IMR-90 (cell line): ENCODE measurements at regions not wholly inside any gene's neighbourhood (a gene's known extent, or its start where the extent isn't known, plus 50 kb on each side); places are given as distances from the start of the nearest gene placed in this dataset.

Source experiments
- ATAC-seq: fragments of 200-7000 bp; cut with Tn5 transposase; 2 replicates; pipeline ENCODE4 v1.9.1; 2020; ENCODE audit warnings: low read depth, mild to moderate bottlenecking, moderate library complexity
- BruUV-seq: library from RNA; stranded (reverse); fragments of 400-500 nt; replicated peaks from 2 replicates; lab custom pipeline; 2021; lab: Mats Ljungman, UMichigan
- CTCF ChIA-PET: fragments of 300-600 bp; formaldehyde crosslinking; extraction: SDS; loops from one replicate; lab custom pipeline; 2021; ENCODE audit warnings: antibody characterized with exemption; lab: Yijun Ruan, JAX
- POLR2A ChIA-PET: fragments of 300-600 bp; sonication (Branson Sonifier 250); formaldehyde crosslinking; loops from one replicate; lab custom pipeline; 2022; ENCODE audit warnings: antibody characterized with exemption; ENCODE audit not compliant: unreplicated experiment; lab: Charles Lee
- DNase-seq: peaks from one replicate; pipeline ENCODE4 v3.0.0; 2013
- H2AFZ ChIP-seq: replicated peaks from 2 replicates; pipeline ENCODE3; 2013; ENCODE audit warnings: low read length, mild to moderate bottlenecking; ENCODE audit not compliant: poor library complexity
- H2AK5ac ChIP-seq: 2 replicates; pipeline ENCODE4 v1.6.1; 2013; ENCODE audit warnings: low read depth, low read length, inconsistent platforms
- H2AK9ac ChIP-seq: replicated peaks from 2 replicates; pipeline ENCODE3; 2013; ENCODE audit warnings: mild to moderate bottlenecking, low read depth, low read length, moderate library complexity; ENCODE audit not compliant: poor library complexity
- H2BK120ac ChIP-seq: 2 replicates; pipeline ENCODE4 v1.6.1; 2013; ENCODE audit warnings: low read depth, low read length, inconsistent platforms
- H2BK15ac ChIP-seq: 3 replicates; pipeline ENCODE4 v1.6.1; 2013; ENCODE audit warnings: low read depth, low read length, inconsistent platforms
- H2BK20ac ChIP-seq: 2 replicates; pipeline ENCODE4 v1.6.1; 2013; ENCODE audit warnings: low read depth, mild to moderate bottlenecking, inconsistent platforms, low read length, moderate library complexity
- H2BK5ac ChIP-seq: 2 replicates; pipeline ENCODE4 v1.6.1; 2013; ENCODE audit warnings: mild to moderate bottlenecking, low read depth, low read length, inconsistent platforms; ENCODE audit not compliant: poor library complexity, severe bottlenecking
- H3K14ac ChIP-seq: replicated peaks from 2 replicates; pipeline ENCODE4 v1.6.1; 2013; ENCODE audit warnings: low read depth, low read length, inconsistent platforms
- H3K18ac ChIP-seq: 2 replicates; pipeline ENCODE4 v1.6.1; 2013; ENCODE audit warnings: low read depth, low read length, control low read depth
- H3K23ac ChIP-seq: 2 replicates; pipeline ENCODE4 v1.6.1; 2013; ENCODE audit warnings: low read depth, low read length, inconsistent platforms
- H3K27ac ChIP-seq: 2 replicates; pipeline ENCODE4 v1.5.1; 2013; ENCODE audit warnings: mild to moderate bottlenecking, control low read depth, low read length; ENCODE audit not compliant: insufficient read depth
- H3K27me3 ChIP-seq: 2 replicates; pipeline ENCODE4 v1.6.1; 2013; ENCODE audit warnings: low read length; ENCODE audit not compliant: control insufficient read depth, insufficient read depth
- H3K36me3 ChIP-seq: 2 replicates; pipeline ENCODE4 v1.6.1; 2013; ENCODE audit warnings: low read length, mixed read lengths; ENCODE audit not compliant: control insufficient read depth, insufficient read depth
- H3K4ac ChIP-seq: 2 replicates; pipeline ENCODE4 v1.6.1; 2013; ENCODE audit warnings: low read depth, low read length, inconsistent platforms
- H3K4me1 ChIP-seq: 2 replicates; pipeline ENCODE4 v1.6.1; 2013; ENCODE audit warnings: low read length, mixed read lengths; ENCODE audit not compliant: control insufficient read depth, insufficient read depth
- H3K4me2 ChIP-seq: 2 replicates; pipeline ENCODE4 v1.6.1; 2013; ENCODE audit warnings: low read depth, mild to moderate bottlenecking, control low read depth, low read length, moderate library complexity
- H3K4me3 ChIP-seq: 2 replicates; pipeline ENCODE4 v1.5.1; 2013; ENCODE audit warnings: low read depth, mild to moderate bottlenecking, control low read depth, low read length, moderate library complexity; ENCODE audit not compliant: insufficient read depth
- H3K56ac ChIP-seq: 2 replicates; pipeline ENCODE4 v1.6.1; 2013; ENCODE audit warnings: low read length, inconsistent platforms; ENCODE audit not compliant: insufficient read depth; ENCODE audit errors: extremely low read depth
- H3K79me1 ChIP-seq, 2 experiments: 2 replicates each; pipeline ENCODE4 v1.6.1; 2013; ENCODE audit warnings: low read length in 2 of 2, inconsistent platforms in 1 of 2, low read depth in 1 of 2
- H3K9ac ChIP-seq: 2 replicates; pipeline ENCODE4 v1.6.1; 2013; ENCODE audit warnings: low read depth, low read length, control low read depth
- H3K9me1 ChIP-seq: 2 replicates; pipeline ENCODE4 v1.6.1; 2013; ENCODE audit warnings: low read length, inconsistent platforms; ENCODE audit not compliant: insufficient read depth
- H3K9me3 ChIP-seq: 2 replicates; pipeline ENCODE4 v1.6.1; 2013; ENCODE audit warnings: low read length; ENCODE audit not compliant: control insufficient read depth, insufficient read depth
- H4K20me1 ChIP-seq: 2 replicates; pipeline ENCODE4 v1.6.1; 2013; ENCODE audit warnings: low read length, inconsistent platforms; ENCODE audit not compliant: insufficient read depth
- H4K5ac ChIP-seq: 2 replicates; pipeline ENCODE4 v1.6.1; 2013; ENCODE audit warnings: mild to moderate bottlenecking, low read depth, low read length, control low read depth
- H4K8ac ChIP-seq, 2 experiments: 2 replicates each; pipeline ENCODE4 v1.6.1; 2013; ENCODE audit warnings: low read depth in 2 of 2, low read length in 2 of 2, control low read depth in 1 of 2, inconsistent platforms in 1 of 2
- H4K91ac ChIP-seq: 2 replicates; pipeline ENCODE4 v1.6.1; 2013; ENCODE audit warnings: low read depth, low read length, inconsistent platforms; ENCODE audit not compliant: insufficient read depth
- MAFK ChIP-seq: IDR thresholded peaks from 2 replicates; pipeline ENCODE4 v1.6.1; 2012; ENCODE audit warnings: low read depth, low read length, improper control_type of control experiment
- MXI1 ChIP-seq: IDR thresholded peaks from 2 replicates; pipeline ENCODE4 v1.6.1; 2012; ENCODE audit warnings: low read depth, mild to moderate bottlenecking, low read length, moderate library complexity, borderline replicate concordance
- NFE2L2 ChIP-seq: fragments of 150-350 bp; IDR thresholded peaks from 2 replicates; pipeline ENCODE4 v1.6.1; 2016; ENCODE audit warnings: low read depth, mild to moderate bottlenecking, low read length
- RCOR1 ChIP-seq: IDR thresholded peaks from 2 replicates; pipeline ENCODE4 v1.6.1; 2012; ENCODE audit warnings: mild to moderate bottlenecking, low read length, improper control_type of control experiment; ENCODE audit not compliant: insufficient replicate concordance
- SMC3 ChIP-seq: fragments of 150-350 bp; IDR thresholded peaks from 2 replicates; pipeline ENCODE4 v1.6.1; 2016; ENCODE audit warnings: low read depth, mild to moderate bottlenecking, antibody characterized with exemption, low read length, moderate library complexity
- WGBS, 2 experiments: methylation state at CpG; one replicate each; pipeline versions ENCODE4 v1.1.5 to v1.1.7; 2013; ENCODE audit warnings: missing lambda C conversion rate in 2 of 2; ENCODE audit not compliant: insufficient read length in 1 of 2; ENCODE audit errors: extremely low coverage in 2 of 2; 5-methylcytosine and 5-hydroxymethylcytosine counted together
- dilution Hi-C: fragments of 300-500 bp; cut with HindIII; formaldehyde crosslinking; loops from one replicate; pipeline ENCODE4 v1.14.3; 2018; ENCODE audit warnings: low sequenced_read_pairs; ENCODE audit not compliant: unreplicated experiment
- in situ Hi-C: fragments of 300-500 bp; cut with MboI; formaldehyde crosslinking; loops from 3 replicates; pipeline ENCODE4 v1.14.3; 2019; ENCODE audit warnings: low sequenced_read_pairs, inconsistent platforms, mixed read lengths
- intact Hi-C: fragments of 100-400 bp; cut with micrococcal nuclease; formaldehyde crosslinking; loops from 2 replicates; pipeline ENCODE4 v1.10.0; 2022
- TF ChIP-seq, protein P1 (sequence below): fragments of 150-350 bp; IDR thresholded peaks from 2 replicates; pipeline ENCODE4 v1.6.1; 2016; ENCODE audit warnings: low read depth, mild to moderate bottlenecking, low read length, moderate library complexity, borderline replicate concordance

DNA sequence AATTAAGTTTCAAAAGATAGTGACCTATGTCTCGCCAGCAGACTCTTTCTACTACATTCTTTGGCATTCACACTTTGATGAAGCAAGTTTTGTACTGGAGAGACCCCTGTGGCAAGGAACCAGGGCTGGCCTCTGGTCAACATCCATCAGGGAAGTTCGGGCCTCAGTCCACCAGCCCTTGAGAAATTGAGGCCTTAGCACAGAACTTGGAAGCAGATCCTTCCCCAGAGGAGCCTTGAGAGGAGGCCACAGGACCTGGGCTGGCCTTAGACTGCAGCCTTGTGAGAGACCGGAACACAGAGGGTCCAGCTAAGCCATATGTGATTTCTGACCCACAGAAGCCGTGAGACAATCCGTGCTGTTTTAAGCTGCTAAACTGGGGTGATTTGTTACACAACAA lies 317.9 kb downstream of the ZSWIM6 start:
- Histone ChIP-seq H3K27ac (no peak overlapping the region), H4K20me1 (no peaks in the 10 kb centered on the region), H2AK9ac (no peak overlapping the region), H3K18ac (no peak overlapping the region), H3K56ac (no peak overlapping the region), H3K9ac (no peak overlapping the region), H3K23ac (no peak overlapping the region), H2AFZ (no peak overlapping the region), H3K27me3 (peaks cover 25% of the 10 kb centered on the region), H3K9me3 (no peaks in the 10 kb centered on the region), H4K5ac (no peak overlapping the region), H3K79me1 (no peaks in the 10 kb centered on the region), H3K4ac (no peak overlapping the region), H3K4me1 (no peaks in the 10 kb centered on the region), H2BK5ac (no peak overlapping the region), H3K4me3 (no peak overlapping the region), H2BK120ac (no peak overlapping the region), H2BK15ac (no peak overlapping the region), H3K4me2 (no peak overlapping the region), H3K36me3 (no peaks in the 10 kb centered on the region), H2AK5ac (no peak overlapping the region), H3K14ac (no peak overlapping the region), H4K8ac (no peak overlapping the region), H2BK20ac (no peak overlapping the region), H4K91ac (no peak overlapping the region), H3K9me1 (no peaks in the 10 kb centered on the region)
- no peak for DNase-seq
- dilution Hi-C loops (no loop called here), in situ Hi-C loops (loop anchor here (25.0 kb wide), 1 partner anchor 688 kb away; no protein-coding TSS in a partner anchor), intact Hi-C loops (no loop called here)
- no TSS peak for BruUV-seq
- 73% methylated on average over 3 of the region's 5 CpGs; no CpG with 5 or more reads in 1 of the 2 experiments for WGBS, 2 experiments
- ChIA-PET POLR2A (no interaction called here), CTCF (interaction anchor here (0.6 kb wide), 1 partner anchor 9 kb away, joined by 3 read pairs; no protein-coding TSS in a partner anchor)
- TF ChIP-seq SMC3, result no peak
- no peak for TF ChIP-seq RCOR1
- TF ChIP-seq, protein P1, sequence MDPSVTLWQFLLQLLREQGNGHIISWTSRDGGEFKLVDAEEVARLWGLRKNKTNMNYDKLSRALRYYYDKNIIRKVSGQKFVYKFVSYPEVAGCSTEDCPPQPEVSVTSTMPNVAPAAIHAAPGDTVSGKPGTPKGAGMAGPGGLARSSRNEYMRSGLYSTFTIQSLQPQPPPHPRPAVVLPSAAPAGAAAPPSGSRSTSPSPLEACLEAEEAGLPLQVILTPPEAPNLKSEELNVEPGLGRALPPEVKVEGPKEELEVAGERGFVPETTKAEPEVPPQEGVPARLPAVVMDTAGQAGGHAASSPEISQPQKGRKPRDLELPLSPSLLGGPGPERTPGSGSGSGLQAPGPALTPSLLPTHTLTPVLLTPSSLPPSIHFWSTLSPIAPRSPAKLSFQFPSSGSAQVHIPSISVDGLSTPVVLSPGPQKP, result no peak
- no peak for TF ChIP-seq MXI1
- TF ChIP-seq NFE2L2, result no peak
- TF ChIP-seq MAFK, result no peak
- ATAC-seq, result no peak
